ENCODE measurements at regions not wholly inside any gene's neighbourhood (a gene's known extent, or its start where the extent isn't known, plus 50 kb on each side); places are given as distances from the start of the nearest gene placed in this dataset.

GRCh38 chr10:6657669-6658068, 77.6 kb upstream of the PRKCQ start:
- DNase-seq (ENCODE audit: low read depth, low spot score) = no peak
- TF ChIP-seq SUZ12 (IDR thresholded peaks at IDR 0.05; ENCODE audit: extremely low read depth, insufficient read depth, insufficient read length) = no peak
- no peak for TF ChIP-seq YY1 (IDR thresholded peaks at IDR 0.05; ENCODE audit: insufficient read depth, insufficient read length)
- TF ChIP-seq ZNF274 (IDR thresholded peaks at IDR 0.05; ENCODE audit: low read depth, low read length) = no peak
- H3K36me3 ChIP-seq (ENCODE audit: insufficient read depth, insufficient read length, low read length) = no peaks in the 10 kb centered on the region
- H3K9me3 ChIP-seq (ENCODE audit: insufficient read depth, low read length) = no peaks in the 10 kb centered on the region
- H3K4me1 ChIP-seq (ENCODE audit: insufficient read depth, insufficient read length) = no peaks in the 10 kb centered on the region
- no peak overlapping the region for H3K4me3 ChIP-seq (ENCODE audit: insufficient read length, low read depth)
- H3K27me3 ChIP-seq (ENCODE audit: insufficient read depth, insufficient read length) = no peaks in the 10 kb centered on the region
- H3K9ac ChIP-seq (ENCODE audit: insufficient read length, low read depth) = no peak overlapping the region

GRCh38 chr10:6657196-6657595, 77.1 kb upstream of the PRKCQ start:
- no peak for DNase-seq (ENCODE audit: low read depth, low spot score)
- H3K9ac ChIP-seq (ENCODE audit: insufficient read length, low read depth) = no peak overlapping the region

GRCh38 chr10:6654571-6654970, 74.5 kb upstream of the PRKCQ start:
- TF ChIP-seq YY1 (IDR thresholded peaks at IDR 0.05; ENCODE audit: insufficient read depth, insufficient read length) (no peak), ZNF274 (IDR thresholded peaks at IDR 0.05; ENCODE audit: low read depth, low read length) (no peak), SUZ12 (IDR thresholded peaks at IDR 0.05; ENCODE audit: extremely low read depth, insufficient read depth, insufficient read length) (no peak)
- Histone ChIP-seq H3K9ac (ENCODE audit: insufficient read length, low read depth) (no peak overlapping the region), H3K27me3 (ENCODE audit: insufficient read depth, insufficient read length) (no peaks in the 10 kb centered on the region), H3K9me3 (ENCODE audit: insufficient read depth, low read length) (no peaks in the 10 kb centered on the region), H3K36me3 (ENCODE audit: insufficient read depth, insufficient read length, low read length) (no peaks in the 10 kb centered on the region), H3K4me1 (ENCODE audit: insufficient read depth, insufficient read length) (no peaks in the 10 kb centered on the region), H3K4me3 (ENCODE audit: insufficient read length, low read depth) (no peak overlapping the region)
- no peak for DNase-seq (ENCODE audit: low read depth, low spot score)

More at GRCh38 chr10:6657196-6657595, 77.1 kb upstream of the PRKCQ start:
- TF ChIP-seq YY1 (IDR thresholded peaks at IDR 0.05; ENCODE audit: insufficient read depth, insufficient read length) = no peak
- no peak for TF ChIP-seq SUZ12 (IDR thresholded peaks at IDR 0.05; ENCODE audit: extremely low read depth, insufficient read depth, insufficient read length)
- no peak for TF ChIP-seq ZNF274 (IDR thresholded peaks at IDR 0.05; ENCODE audit: low read depth, low read length)
- H3K9me3 ChIP-seq (ENCODE audit: insufficient read depth, low read length) = no peaks in the 10 kb centered on the region
- H3K4me3 ChIP-seq (ENCODE audit: insufficient read length, low read depth) = no peak overlapping the region
- H3K4me1 ChIP-seq (ENCODE audit: insufficient read depth, insufficient read length) = no peaks in the 10 kb centered on the region
- no peaks in the 10 kb centered on the region for H3K36me3 ChIP-seq (ENCODE audit: insufficient read depth, insufficient read length, low read length)
- no peaks in the 10 kb centered on the region for H3K27me3 ChIP-seq (ENCODE audit: insufficient read depth, insufficient read length)

DNA sequence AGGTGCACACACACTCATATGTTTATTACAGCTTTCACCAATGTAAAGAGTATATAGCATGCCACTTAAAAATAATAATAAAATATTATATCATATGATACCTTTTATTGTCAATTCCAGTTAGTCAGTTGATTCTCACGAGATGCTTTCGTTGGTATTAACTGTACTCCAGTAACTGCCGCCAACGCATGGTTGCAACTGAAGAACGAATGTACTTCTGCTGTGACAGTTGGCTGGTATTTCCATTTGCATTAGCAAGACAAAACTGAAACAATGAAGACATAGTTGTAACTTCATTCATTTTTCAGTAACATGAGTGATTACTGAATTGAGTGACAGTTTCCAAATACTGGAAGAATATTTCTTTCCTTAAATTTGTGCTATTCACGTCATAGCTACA, 70.5 kb upstream of the PRKCQ start:
- Histone ChIP-seq H3K9ac (ENCODE audit: insufficient read length, low read depth) (no peak overlapping the region), H3K9me3 (ENCODE audit: insufficient read depth, low read length) (no peaks in the 10 kb centered on the region), H3K4me1 (ENCODE audit: insufficient read depth, insufficient read length) (no peaks in the 10 kb centered on the region), H3K36me3 (ENCODE audit: insufficient read depth, insufficient read length, low read length) (no peaks in the 10 kb centered on the region), H3K4me3 (ENCODE audit: insufficient read length, low read depth) (no peak overlapping the region), H3K27me3 (ENCODE audit: insufficient read depth, insufficient read length) (no peaks in the 10 kb centered on the region)
- DNase-seq (ENCODE audit: low read depth, low spot score) = no peak
- TF ChIP-seq SUZ12 (IDR thresholded peaks at IDR 0.05; ENCODE audit: extremely low read depth, insufficient read depth, insufficient read length) (no peak), ZNF274 (IDR thresholded peaks at IDR 0.05; ENCODE audit: low read depth, low read length) (no peak), YY1 (IDR thresholded peaks at IDR 0.05; ENCODE audit: insufficient read depth, insufficient read length) (no peak)

GRCh38 chr10:6649903-6650302, 69.8 kb upstream of the PRKCQ start:
- Histone ChIP-seq H3K27me3 (ENCODE audit: insufficient read depth, insufficient read length) (no peaks in the 10 kb centered on the region), H3K9ac (ENCODE audit: insufficient read length, low read depth) (no peak overlapping the region), H3K4me3 (ENCODE audit: insufficient read length, low read depth) (no peak overlapping the region)

GRCh38 chr10:6648894-6649720, 69.0 kb upstream of the PRKCQ start:
- H3K27me3 ChIP-seq (ENCODE audit: insufficient read depth, insufficient read length) = no peaks in the 10 kb centered on the region

More at GRCh38 chr10:6649903-6650302, 69.8 kb upstream of the PRKCQ start:
- Histone ChIP-seq H3K36me3 (ENCODE audit: insufficient read depth, insufficient read length, low read length) (no peaks in the 10 kb centered on the region), H3K4me1 (ENCODE audit: insufficient read depth, insufficient read length) (no peaks in the 10 kb centered on the region), H3K9me3 (ENCODE audit: insufficient read depth, low read length) (no peaks in the 10 kb centered on the region)
- no peak for DNase-seq (ENCODE audit: low read depth, low spot score)
- TF ChIP-seq ZNF274 (IDR thresholded peaks at IDR 0.05; ENCODE audit: low read depth, low read length) = no peak

DNA sequence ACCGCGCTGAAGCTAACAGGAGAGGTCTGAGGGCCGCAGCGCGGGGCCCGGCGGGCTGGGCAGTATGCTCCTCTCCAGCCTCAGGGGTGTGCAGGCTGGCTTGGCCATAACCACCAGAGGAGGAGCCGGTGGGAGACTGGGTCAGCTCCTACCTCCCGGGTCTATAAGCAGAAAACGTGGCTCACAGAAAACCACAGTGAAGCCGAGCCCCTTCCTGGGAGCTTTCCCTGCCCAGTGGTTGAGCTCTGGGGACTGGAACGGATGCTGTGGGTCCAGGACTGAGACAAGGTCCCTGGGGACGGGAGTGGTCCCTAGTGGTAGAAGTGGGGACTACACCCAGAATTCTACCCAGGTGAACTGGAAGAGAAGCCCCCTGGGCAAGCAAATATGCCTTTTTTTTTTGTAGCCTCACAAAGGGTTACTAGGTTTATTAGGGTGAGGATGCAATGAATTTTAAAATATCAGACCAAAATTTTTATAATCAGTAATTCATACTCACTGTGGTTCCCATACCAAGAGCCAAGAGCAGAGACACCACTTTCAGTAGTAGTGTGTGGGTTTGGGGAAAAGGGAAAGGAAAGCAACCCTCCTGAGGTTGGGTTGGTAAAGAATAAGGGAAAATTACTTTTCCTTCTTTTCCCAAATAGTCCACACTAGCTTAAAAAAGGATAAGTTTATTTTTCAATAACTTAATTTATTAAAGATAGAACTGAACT, 67.9 kb upstream of the PRKCQ start:
- Histone ChIP-seq H3K9me3 (ENCODE audit: insufficient read depth, low read length) (no peaks in the 10 kb centered on the region), H3K4me1 (ENCODE audit: insufficient read depth, insufficient read length) (no peaks in the 10 kb centered on the region), H3K4me3 (ENCODE audit: insufficient read length, low read depth) (no peak overlapping the region), H3K36me3 (ENCODE audit: insufficient read depth, insufficient read length, low read length) (no peaks in the 10 kb centered on the region), H3K9ac (ENCODE audit: insufficient read length, low read depth) (no peak overlapping the region), H3K27me3 (ENCODE audit: insufficient read depth, insufficient read length) (no peaks in the 10 kb centered on the region)
- TF ChIP-seq SUZ12 (IDR thresholded peaks at IDR 0.05; ENCODE audit: extremely low read depth, insufficient read depth, insufficient read length) (no peak), YY1 (IDR thresholded peaks at IDR 0.05; ENCODE audit: insufficient read depth, insufficient read length) (no peak), ZNF274 (IDR thresholded peaks at IDR 0.05; ENCODE audit: low read depth, low read length) (no peak)
- peak; percentile 32 for DNase-seq (ENCODE audit: low read depth, low spot score)

More at GRCh38 chr10:6648894-6649720, 69.0 kb upstream of the PRKCQ start:
- TF ChIP-seq ZNF274 (IDR thresholded peaks at IDR 0.05; ENCODE audit: low read depth, low read length) = no peak
- no peak for TF ChIP-seq SUZ12 (IDR thresholded peaks at IDR 0.05; ENCODE audit: extremely low read depth, insufficient read depth, insufficient read length)
- no peak for TF ChIP-seq YY1 (IDR thresholded peaks at IDR 0.05; ENCODE audit: insufficient read depth, insufficient read length)
- Histone ChIP-seq H3K4me3 (ENCODE audit: insufficient read length, low read depth) (no peak overlapping the region), H3K9ac (ENCODE audit: insufficient read length, low read depth) (no peak overlapping the region), H3K9me3 (ENCODE audit: insufficient read depth, low read length) (no peaks in the 10 kb centered on the region), H3K4me1 (ENCODE audit: insufficient read depth, insufficient read length) (no peaks in the 10 kb centered on the region), H3K36me3 (ENCODE audit: insufficient read depth, insufficient read length, low read length) (no peaks in the 10 kb centered on the region)
- DNase-seq (ENCODE audit: low read depth, low spot score) = no peak

All from NT2/D1 (cell line).